ENCODE measurements at regions not wholly inside any gene's neighbourhood (a gene's known extent, or its start where the extent isn't known, plus 50 kb on each side); places are given as distances from the start of the nearest gene placed in this dataset.

DNA sequence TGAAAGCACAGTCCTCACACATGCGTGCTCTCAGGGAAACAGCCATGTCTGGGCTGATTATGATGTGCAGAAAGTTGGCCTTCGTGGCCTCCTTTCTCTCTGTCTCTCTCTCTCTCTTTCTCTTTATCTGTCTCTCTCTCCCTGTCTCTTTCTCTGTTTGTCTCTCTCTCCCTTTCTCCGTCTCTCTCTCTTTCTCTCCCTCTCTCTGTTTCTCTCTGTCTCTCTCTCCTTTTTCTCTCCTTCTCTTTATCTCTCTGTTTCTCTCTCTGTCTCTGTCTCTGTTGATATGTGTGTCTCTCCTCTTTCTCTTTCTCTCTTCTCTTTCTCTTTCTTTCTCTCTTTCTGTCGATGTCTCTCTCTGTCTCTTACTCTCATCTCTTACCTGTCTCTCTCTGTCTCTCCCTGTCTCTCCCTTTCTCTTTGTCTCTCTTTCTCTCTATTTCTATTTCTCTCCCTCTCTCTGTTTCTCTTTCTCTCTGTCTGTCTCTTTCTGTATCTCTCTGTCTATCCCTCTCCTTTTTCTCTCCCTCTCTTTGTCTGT, 105.4 kb upstream of the MPP7 start:
- Histone ChIP-seq H3K4me3 (ENCODE audit: insufficient read length, low read depth) (no peak overlapping the region), H3K36me3 (ENCODE audit: insufficient read depth, insufficient read length, low read length) (no peaks in the 10 kb centered on the region), H3K9me3 (ENCODE audit: insufficient read depth, low read length) (no peaks in the 10 kb centered on the region), H3K4me1 (ENCODE audit: insufficient read depth, insufficient read length) (no peaks in the 10 kb centered on the region), H3K27me3 (ENCODE audit: insufficient read depth, insufficient read length) (no peaks in the 10 kb centered on the region), H3K9ac (ENCODE audit: insufficient read length, low read depth) (no peak overlapping the region)
- no peak for TF ChIP-seq SUZ12 (IDR thresholded peaks at IDR 0.05; ENCODE audit: extremely low read depth, insufficient read depth, insufficient read length)
- no peak for TF ChIP-seq ZNF274 (IDR thresholded peaks at IDR 0.05; ENCODE audit: low read depth, low read length)
- TF ChIP-seq YY1 (IDR thresholded peaks at IDR 0.05; ENCODE audit: insufficient read depth, insufficient read length) = no peak
- DNase-seq (ENCODE audit: low read depth, low spot score) = no peak

DNA sequence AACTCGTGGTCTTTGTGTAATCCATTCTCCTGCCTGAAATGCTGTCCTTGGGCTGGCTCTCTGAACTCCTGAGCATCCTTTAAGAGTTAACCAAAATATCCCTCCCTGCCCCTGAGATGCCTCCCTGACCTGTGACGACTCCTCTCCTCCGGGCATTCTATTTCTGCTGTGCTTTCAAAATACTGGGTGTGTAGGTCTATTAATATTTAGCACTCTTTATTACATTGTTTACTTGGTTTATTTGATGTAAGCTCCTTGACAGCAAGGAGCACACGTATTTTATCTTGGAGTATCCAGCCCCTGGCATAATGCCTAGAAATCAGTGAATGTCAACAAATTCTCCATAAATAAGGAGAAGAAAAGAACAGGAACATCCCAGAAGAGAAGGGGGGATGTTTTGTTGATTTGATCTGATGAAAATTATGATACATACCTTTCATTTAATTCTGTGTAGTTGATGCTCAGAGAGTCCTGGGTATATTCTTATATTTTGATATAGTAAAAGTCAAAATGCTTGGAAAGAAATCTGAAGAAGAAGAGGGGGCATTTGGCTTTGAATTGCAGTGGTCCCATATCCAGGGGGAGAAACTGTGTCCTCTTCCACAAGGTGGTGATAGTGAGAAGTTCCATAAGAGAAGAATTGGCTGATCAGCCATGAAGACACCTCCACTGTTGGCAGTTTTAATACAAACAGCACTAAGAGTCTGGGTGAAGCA, 107.7 kb upstream of the MPP7 start:
- no peaks in the 10 kb centered on the region for H3K9me3 ChIP-seq (ENCODE audit: insufficient read depth, low read length)
- TF ChIP-seq YY1 (IDR thresholded peaks at IDR 0.05; ENCODE audit: insufficient read depth, insufficient read length) (no peak), SUZ12 (IDR thresholded peaks at IDR 0.05; ENCODE audit: extremely low read depth, insufficient read depth, insufficient read length) (no peak), ZNF274 (IDR thresholded peaks at IDR 0.05; ENCODE audit: low read depth, low read length) (no peak)
- H3K4me1 ChIP-seq (ENCODE audit: insufficient read depth, insufficient read length) = no peaks in the 10 kb centered on the region
- no peak overlapping the region for H3K9ac ChIP-seq (ENCODE audit: insufficient read length, low read depth)
- no peaks in the 10 kb centered on the region for H3K27me3 ChIP-seq (ENCODE audit: insufficient read depth, insufficient read length)
- H3K36me3 ChIP-seq (ENCODE audit: insufficient read depth, insufficient read length, low read length) = no peaks in the 10 kb centered on the region
- DNase-seq (ENCODE audit: low read depth, low spot score) = no peak
- H3K4me3 ChIP-seq (ENCODE audit: insufficient read length, low read depth) = no peak overlapping the region

GRCh38 chr10:28411136-28411460, 108.2 kb upstream of the MPP7 start:
- Histone ChIP-seq H3K4me3 (ENCODE audit: insufficient read length, low read depth) (no peak overlapping the region), H3K4me1 (ENCODE audit: insufficient read depth, insufficient read length) (no peaks in the 10 kb centered on the region), H3K9me3 (ENCODE audit: insufficient read depth, low read length) (no peaks in the 10 kb centered on the region), H3K9ac (ENCODE audit: insufficient read length, low read depth) (no peak overlapping the region), H3K36me3 (ENCODE audit: insufficient read depth, insufficient read length, low read length) (no peaks in the 10 kb centered on the region), H3K27me3 (ENCODE audit: insufficient read depth, insufficient read length) (no peaks in the 10 kb centered on the region)
- no peak for DNase-seq (ENCODE audit: low read depth, low spot score)
- TF ChIP-seq ZNF274 (IDR thresholded peaks at IDR 0.05; ENCODE audit: low read depth, low read length) (no peak), YY1 (IDR thresholded peaks at IDR 0.05; ENCODE audit: insufficient read depth, insufficient read length) (no peak), SUZ12 (IDR thresholded peaks at IDR 0.05; ENCODE audit: extremely low read depth, insufficient read depth, insufficient read length) (no peak)

- no peaks in the 10 kb centered on the region for H3K9me3 ChIP-seq (ENCODE audit: insufficient read depth, low read length)
- H3K4me1 ChIP-seq (ENCODE audit: insufficient read depth, insufficient read length) = no peaks in the 10 kb centered on the region
- no peak for DNase-seq (ENCODE audit: low read depth, low spot score)
- H3K27me3 ChIP-seq (ENCODE audit: insufficient read depth, insufficient read length) = no peaks in the 10 kb centered on the region
- no peak overlapping the region for H3K9ac ChIP-seq (ENCODE audit: insufficient read length, low read depth)
- H3K36me3 ChIP-seq (ENCODE audit: insufficient read depth, insufficient read length, low read length) = no peaks in the 10 kb centered on the region
- TF ChIP-seq YY1 (IDR thresholded peaks at IDR 0.05; ENCODE audit: insufficient read depth, insufficient read length) = no peak
- TF ChIP-seq SUZ12 (IDR thresholded peaks at IDR 0.05; ENCODE audit: extremely low read depth, insufficient read depth, insufficient read length) = no peak
- H3K4me3 ChIP-seq (ENCODE audit: insufficient read length, low read depth) = no peak overlapping the region
These were observed 108.8 kb upstream of the MPP7 start for GRCh38 chr10:28411648-28412047.

GRCh38 chr10:28418069-28418468, 114.8 kb upstream of the WAC start:
- no peak overlapping the region for H3K9ac ChIP-seq (ENCODE audit: insufficient read length, low read depth)
- DNase-seq (ENCODE audit: low read depth, low spot score) = no peak
- no peak for TF ChIP-seq ZNF274 (IDR thresholded peaks at IDR 0.05; ENCODE audit: low read depth, low read length)
- TF ChIP-seq YY1 (IDR thresholded peaks at IDR 0.05; ENCODE audit: insufficient read depth, insufficient read length) = no peak
- TF ChIP-seq SUZ12 (IDR thresholded peaks at IDR 0.05; ENCODE audit: extremely low read depth, insufficient read depth, insufficient read length) = no peak

DNA sequence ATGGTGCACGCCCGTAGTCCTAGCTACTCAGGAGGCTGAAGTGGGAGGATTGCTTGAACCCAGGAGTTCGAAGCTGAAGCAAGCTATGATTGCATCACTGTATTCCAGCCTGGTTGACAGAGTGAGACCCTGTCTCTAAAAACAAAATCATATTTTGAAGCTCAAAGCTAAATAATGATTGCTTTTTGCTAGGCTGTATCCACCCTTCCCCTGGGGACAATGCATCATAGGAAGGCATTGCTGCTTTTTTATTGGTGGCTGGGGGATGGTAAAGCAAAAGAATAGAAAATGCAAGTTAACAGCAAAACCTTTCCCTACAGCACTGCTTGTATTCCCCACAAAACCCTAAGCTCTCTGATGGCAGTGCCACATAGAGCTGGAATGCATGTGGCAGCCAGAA, 107.5 kb upstream of the WAC start:
- H3K4me1 ChIP-seq (ENCODE audit: insufficient read depth, insufficient read length) = no peaks in the 10 kb centered on the region
- TF ChIP-seq ZNF274 (IDR thresholded peaks at IDR 0.05; ENCODE audit: low read depth, low read length) (no peak), YY1 (IDR thresholded peaks at IDR 0.05; ENCODE audit: insufficient read depth, insufficient read length) (no peak), SUZ12 (IDR thresholded peaks at IDR 0.05; ENCODE audit: extremely low read depth, insufficient read depth, insufficient read length) (no peak)
- H3K9me3 ChIP-seq (ENCODE audit: insufficient read depth, low read length) = 0 out of 2 replicates have a peak, but pooled peaks cover 9% of the 10 kb centered on the region
- DNase-seq (ENCODE audit: low read depth, low spot score) = no peak
- no peak overlapping the region for H3K9ac ChIP-seq (ENCODE audit: insufficient read length, low read depth)
- no peaks in the 10 kb centered on the region for H3K36me3 ChIP-seq (ENCODE audit: insufficient read depth, insufficient read length, low read length)
- no peaks in the 10 kb centered on the region for H3K27me3 ChIP-seq (ENCODE audit: insufficient read depth, insufficient read length)
- no peak overlapping the region for H3K4me3 ChIP-seq (ENCODE audit: insufficient read length, low read depth)

More at GRCh38 chr10:28418069-28418468, 114.8 kb upstream of the WAC start:
- Histone ChIP-seq H3K27me3 (ENCODE audit: insufficient read depth, insufficient read length) (no peaks in the 10 kb centered on the region), H3K4me3 (ENCODE audit: insufficient read length, low read depth) (no peak overlapping the region), H3K9me3 (ENCODE audit: insufficient read depth, low read length) (no peaks in the 10 kb centered on the region), H3K36me3 (ENCODE audit: insufficient read depth, insufficient read length, low read length) (no peaks in the 10 kb centered on the region), H3K4me1 (ENCODE audit: insufficient read depth, insufficient read length) (no peaks in the 10 kb centered on the region)

- no peak for TF ChIP-seq ZNF274 (IDR thresholded peaks at IDR 0.05; ENCODE audit: low read depth, low read length)
- no peaks in the 10 kb centered on the region for H3K4me1 ChIP-seq (ENCODE audit: insufficient read depth, insufficient read length)
- 0 out of 2 replicates have a peak, but pooled peaks cover 9% of the 10 kb centered on the region for H3K9me3 ChIP-seq (ENCODE audit: insufficient read depth, low read length)
- no peaks in the 10 kb centered on the region for H3K36me3 ChIP-seq (ENCODE audit: insufficient read depth, insufficient read length, low read length)
- no peaks in the 10 kb centered on the region for H3K27me3 ChIP-seq (ENCODE audit: insufficient read depth, insufficient read length)
- H3K4me3 ChIP-seq (ENCODE audit: insufficient read length, low read depth) = no peak overlapping the region
- DNase-seq (ENCODE audit: low read depth, low spot score) = no peak
- no peak overlapping the region for H3K9ac ChIP-seq (ENCODE audit: insufficient read length, low read depth)
These were observed 106.3 kb upstream of the WAC start for GRCh38 chr10:28426392-28427159.
